Peyer's patch (tissue), 4 donors: ENCODE measurements at regions not wholly inside any gene's neighbourhood (a gene's known extent, or its start where the extent isn't known, plus 50 kb on each side); places are given as distances from the start of the nearest gene placed in this dataset.

Source experiments
- DNase-seq, 3 donors: peaks; one replicate each; pipeline ENCODE4 v3.0.0-alpha.2; 2017 to 2019
- H3K27ac ChIP-seq, 4 donors: fragments of 200-600 bp; sonication (generic); one replicate each; pipeline ENCODE4 v1.5.1; 2016 to 2019
- H3K27me3 ChIP-seq, 2 donors: fragments of 200-600 bp; sonication (generic); one replicate each; pipeline ENCODE4 v1.5.1; 2019
- H3K36me3 ChIP-seq, 3 donors: fragments of 200-600 bp; sonication (generic); one replicate each; pipeline ENCODE4 v1.5.1; 2016 to 2019
- H3K4me1 ChIP-seq, 4 donors: fragments of 200-600 bp; sonication (generic); one replicate each; pipeline ENCODE4 v1.5.1; 2016 to 2019
- H3K4me3 ChIP-seq, 4 donors: fragments of 200-600 bp; sonication (generic); 1 replicate in 3 of 4; 2 replicates in 1 of 4; pipeline ENCODE4 v1.5.1; 2016 to 2019; ENCODE audit warnings: mild to moderate bottlenecking in 1 of 4
- H3K9me3 ChIP-seq, 4 donors: fragments of 200-600 bp; sonication (generic); one replicate each; pipeline ENCODE4 v1.5.1; 2016 to 2019; ENCODE audit warnings: mild to moderate bottlenecking in 1 of 4
- CTCF ChIP-seq, 6 experiments: fragments of 450-650 bp in 4 of 6; fragments of 200-600 bp in 2 of 6; sonication (generic) in 1 of 6; IDR thresholded peaks; one replicate each; pipeline ENCODE4 v1.5.1; 2017 to 2019; ENCODE audit warnings: antibody characterized with exemption in 6 of 6, mild to moderate bottlenecking in 3 of 6, moderate library complexity in 1 of 6
- POLR2A ChIP-seq, 2 donors: fragments of 450-650 bp; IDR thresholded peaks; one replicate each; pipeline ENCODE4 v1.5.1; 2017; ENCODE audit warnings: antibody characterized with exemption in 2 of 2, mild to moderate bottlenecking in 2 of 2, moderate library complexity in 2 of 2

GRCh38 chr7:46812101-46812675, 769.7 kb downstream of the TNS3 start:
- H3K36me3 ChIP-seq: no peaks in the 10 kb centered on the region
- no peaks in the 10 kb centered on the region for H3K27me3 ChIP-seq
- H3K27ac ChIP-seq: no peak overlapping the region
- no peaks in the 10 kb centered on the region for H3K9me3 ChIP-seq
- H3K4me3 ChIP-seq: no peak overlapping the region
- no peak for TF ChIP-seq POLR2A (IDR thresholded peaks at IDR 0.05)
- TF ChIP-seq CTCF (IDR thresholded peaks at IDR 0.05): no peak
- no peaks in the 10 kb centered on the region for H3K4me1 ChIP-seq
- no peak for DNase-seq

GRCh38 chr7:46811529-46811928, 770.4 kb downstream of the TNS3 start:
- no peak for DNase-seq
- no peak overlapping the region for H3K27ac ChIP-seq
- no peaks in the 10 kb centered on the region for H3K9me3 ChIP-seq
- H3K27me3 ChIP-seq: no peaks in the 10 kb centered on the region
- no peaks in the 10 kb centered on the region for H3K4me1 ChIP-seq
- H3K4me3 ChIP-seq: no peak overlapping the region
- H3K36me3 ChIP-seq: no peaks in the 10 kb centered on the region
- TF ChIP-seq POLR2A (IDR thresholded peaks at IDR 0.05) (no peak), CTCF (IDR thresholded peaks at IDR 0.05) (no peak)

GRCh38 chr7:46810986-46811385, 770.9 kb downstream of the TNS3 start:
- TF ChIP-seq POLR2A (IDR thresholded peaks at IDR 0.05) (no peak), CTCF (IDR thresholded peaks at IDR 0.05) (no peak)
- Histone ChIP-seq H3K36me3 (no peaks in the 10 kb centered on the region), H3K4me1 (no peaks in the 10 kb centered on the region), H3K9me3 (no peaks in the 10 kb centered on the region), H3K4me3 (no peak overlapping the region), H3K27me3 (no peaks in the 10 kb centered on the region), H3K27ac (no peak overlapping the region)
- DNase-seq: no peak

GRCh38 chr7:46809886-46810285, 772.0 kb downstream of the TNS3 start:
- no peak for DNase-seq
- TF ChIP-seq CTCF (IDR thresholded peaks at IDR 0.05) (no peak), POLR2A (IDR thresholded peaks at IDR 0.05) (no peak)
- Histone ChIP-seq H3K4me3 (no peak overlapping the region), H3K27me3 (no peaks in the 10 kb centered on the region), H3K36me3 (no peaks in the 10 kb centered on the region), H3K27ac (no peak overlapping the region), H3K4me1 (no peaks in the 10 kb centered on the region), H3K9me3 (no peaks in the 10 kb centered on the region)

GRCh38 chr7:46806856-46807255, 775.1 kb downstream of the TNS3 start:
- Histone ChIP-seq H3K27ac (no peak overlapping the region), H3K4me3 (no peak overlapping the region), H3K36me3 (no peaks in the 10 kb centered on the region), H3K27me3 (no peaks in the 10 kb centered on the region), H3K4me1 (no peaks in the 10 kb centered on the region), H3K9me3 (no peaks in the 10 kb centered on the region)
- DNase-seq: no peak
- TF ChIP-seq CTCF (IDR thresholded peaks at IDR 0.05) (no peak), POLR2A (IDR thresholded peaks at IDR 0.05) (no peak)

- DNase-seq: no peak
- Histone ChIP-seq H3K36me3 (no peaks in the 10 kb centered on the region), H3K4me3 (no peak overlapping the region), H3K4me1 (no peaks in the 10 kb centered on the region), H3K27ac (no peak overlapping the region), H3K27me3 (no peaks in the 10 kb centered on the region), H3K9me3 (no peaks in the 10 kb centered on the region)
- TF ChIP-seq CTCF (IDR thresholded peaks at IDR 0.05): no peak
Measured at GRCh38 chr7:46802479-46802878, 779.4 kb downstream of the TNS3 start.
